ENCODE measurements at regions not wholly inside any gene's neighbourhood (a gene's known extent, or its start where the extent isn't known, plus 50 kb on each side); places are given as distances from the start of the nearest gene placed in this dataset.

DNA sequence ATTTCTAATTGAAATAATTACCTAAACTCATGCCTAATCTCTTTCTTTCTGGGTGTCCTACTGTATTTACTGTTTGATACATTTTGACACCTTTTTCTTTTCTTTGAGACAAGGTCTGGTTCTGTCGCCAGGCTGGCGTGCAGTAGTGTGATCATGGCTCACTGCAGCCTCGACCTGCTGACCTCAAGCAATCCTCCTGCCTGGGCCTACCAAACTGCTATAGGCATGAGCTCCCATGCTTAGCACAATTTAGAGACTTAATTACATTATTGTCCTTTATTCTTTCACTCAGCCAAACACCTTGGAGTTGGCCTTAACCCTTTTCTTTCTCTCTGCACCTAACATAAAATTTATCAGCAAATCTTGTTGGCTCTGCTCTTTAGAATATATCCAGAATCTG lies 139.8 kb upstream of the KIF26B start:
- intact Hi-C loops (cut with micrococcal nuclease): no loop called here
- H3K9me3 Mint-ChIP-seq (ENCODE audit: unreplicated experiment): no peaks in the 10 kb centered on the region
- BruUV-seq (replicated peaks): no TSS peak
- no peaks in the 10 kb centered on the region for H3K27me3 Mint-ChIP-seq (ENCODE audit: insufficient read depth, unreplicated experiment)
- H3K27ac Mint-ChIP-seq (ENCODE audit: low read depth, unreplicated experiment): no peak overlapping the region
- peaks cover 6% of the 10 kb centered on the region for H3K4me1 Mint-ChIP-seq (ENCODE audit: insufficient read depth, unreplicated experiment)
- ChIA-PET POLR2A (interaction anchor here (1.2 kb wide), 1 partner anchor 17 kb away, joined by 3 read pairs; no protein-coding TSS in a partner anchor), CTCF (interaction anchor here (0.9 kb wide), 1 partner anchor 27 kb away, joined by 7 read pairs; no protein-coding TSS in a partner anchor)
- peaks cover 23% of the 10 kb centered on the region for H3K36me3 Mint-ChIP-seq (ENCODE audit: insufficient read depth, unreplicated experiment)
- TF ChIP-seq, protein P1, sequence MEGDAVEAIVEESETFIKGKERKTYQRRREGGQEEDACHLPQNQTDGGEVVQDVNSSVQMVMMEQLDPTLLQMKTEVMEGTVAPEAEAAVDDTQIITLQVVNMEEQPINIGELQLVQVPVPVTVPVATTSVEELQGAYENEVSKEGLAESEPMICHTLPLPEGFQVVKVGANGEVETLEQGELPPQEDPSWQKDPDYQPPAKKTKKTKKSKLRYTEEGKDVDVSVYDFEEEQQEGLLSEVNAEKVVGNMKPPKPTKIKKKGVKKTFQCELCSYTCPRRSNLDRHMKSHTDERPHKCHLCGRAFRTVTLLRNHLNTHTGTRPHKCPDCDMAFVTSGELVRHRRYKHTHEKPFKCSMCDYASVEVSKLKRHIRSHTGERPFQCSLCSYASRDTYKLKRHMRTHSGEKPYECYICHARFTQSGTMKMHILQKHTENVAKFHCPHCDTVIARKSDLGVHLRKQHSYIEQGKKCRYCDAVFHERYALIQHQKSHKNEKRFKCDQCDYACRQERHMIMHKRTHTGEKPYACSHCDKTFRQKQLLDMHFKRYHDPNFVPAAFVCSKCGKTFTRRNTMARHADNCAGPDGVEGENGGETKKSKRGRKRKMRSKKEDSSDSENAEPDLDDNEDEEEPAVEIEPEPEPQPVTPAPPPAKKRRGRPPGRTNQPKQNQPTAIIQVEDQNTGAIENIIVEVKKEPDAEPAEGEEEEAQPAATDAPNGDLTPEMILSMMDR (IDR thresholded peaks at IDR 0.05; ENCODE audit: unreplicated experiment): no peak
- no peak overlapping the region for H3K4me3 Mint-ChIP-seq (ENCODE audit: unreplicated experiment)
- DNase-seq (ENCODE audit: unreplicated experiment): no peak

GRCh38 chr1:245014247-245015029 lies 140.3 kb upstream of the KIF26B start:
- TF ChIP-seq, protein P1 (IDR thresholded peaks at IDR 0.05; ENCODE audit: unreplicated experiment): no peak
- no peak for DNase-seq (ENCODE audit: unreplicated experiment)
- no peak overlapping the region for H3K4me3 Mint-ChIP-seq (ENCODE audit: unreplicated experiment)
- no TSS peak for BruUV-seq (replicated peaks)
- intact Hi-C loops (cut with micrococcal nuclease): no loop called here
- H3K27me3 Mint-ChIP-seq (ENCODE audit: insufficient read depth, unreplicated experiment): no peaks in the 10 kb centered on the region
- H3K9me3 Mint-ChIP-seq (ENCODE audit: unreplicated experiment): no peaks in the 10 kb centered on the region
- no peak overlapping the region for H3K27ac Mint-ChIP-seq (ENCODE audit: low read depth, unreplicated experiment)
- ChIA-PET POLR2A (interaction anchor here (1.2 kb wide), 1 partner anchor 17 kb away, joined by 3 read pairs; no protein-coding TSS in a partner anchor), CTCF (no interaction called here)
- H3K36me3 Mint-ChIP-seq (ENCODE audit: insufficient read depth, unreplicated experiment): peaks cover 25% of the 10 kb centered on the region
- H3K4me1 Mint-ChIP-seq (ENCODE audit: insufficient read depth, unreplicated experiment): peaks cover 6% of the 10 kb centered on the region

GRCh38 chr1:245010018-245010614 lies 144.7 kb upstream of the KIF26B start:
- no peak overlapping the region for H3K27ac Mint-ChIP-seq (ENCODE audit: low read depth, unreplicated experiment)
- no peak for DNase-seq (ENCODE audit: unreplicated experiment)
- CTCF ChIA-PET: interaction anchor here (0.6 to 1.2 kb wide), 4 partner anchors 23 to 39 kb away, joined by 3 to 5 read pairs (median 4); no protein-coding TSS in a partner anchor
- H3K27me3 Mint-ChIP-seq (ENCODE audit: insufficient read depth, unreplicated experiment): no peaks in the 10 kb centered on the region
- intact Hi-C loops (cut with micrococcal nuclease): no loop called here
- peaks cover 6% of the 10 kb centered on the region for H3K4me1 Mint-ChIP-seq (ENCODE audit: insufficient read depth, unreplicated experiment)
- no peaks in the 10 kb centered on the region for H3K9me3 Mint-ChIP-seq (ENCODE audit: unreplicated experiment)
- BruUV-seq (replicated peaks): no TSS peak
- TF ChIP-seq, protein P1 (IDR thresholded peaks at IDR 0.05; ENCODE audit: unreplicated experiment): no peak
- H3K36me3 Mint-ChIP-seq (ENCODE audit: insufficient read depth, unreplicated experiment): peaks cover 9% of the 10 kb centered on the region
- H3K4me3 Mint-ChIP-seq (ENCODE audit: unreplicated experiment): no peak overlapping the region
- POLR2A ChIA-PET: interaction anchor here (1.1 kb wide), 1 partner anchor 146 kb away, joined by 3 read pairs; no protein-coding TSS in a partner anchor

DNA sequence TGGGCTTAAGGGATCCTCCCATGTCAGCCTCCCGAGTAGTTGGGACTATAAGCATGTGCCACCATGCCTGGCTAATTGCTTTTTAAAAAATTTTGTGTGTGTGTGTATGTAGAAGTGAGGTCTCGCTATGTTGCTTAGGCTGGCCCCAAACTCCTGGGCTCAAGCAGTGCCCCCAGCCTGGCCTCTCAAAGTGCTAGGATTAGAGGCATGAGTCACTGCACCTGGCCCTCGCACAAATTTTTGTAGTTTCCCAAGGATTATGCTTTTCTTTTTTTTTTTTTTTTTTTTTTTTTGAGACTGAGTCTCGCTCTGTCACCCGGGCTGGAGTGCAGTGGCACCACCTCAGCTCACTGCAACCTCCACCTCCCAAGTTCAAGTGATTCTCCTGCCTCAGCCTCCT lies 144.4 kb upstream of the HNRNPU start:
- CTCF ChIA-PET: interaction anchor here (0.6 to 2.1 kb wide), 4 partner anchors 22 to 58 kb away, joined by 3 to 10 read pairs (median 4); no protein-coding TSS in a partner anchor
- TF ChIP-seq, protein P1 (IDR thresholded peaks at IDR 0.05; ENCODE audit: unreplicated experiment): no peak
- H3K36me3 Mint-ChIP-seq (ENCODE audit: insufficient read depth, unreplicated experiment): peaks cover 9% of the 10 kb centered on the region

More for the DNA sequence above, 144.4 kb upstream of the HNRNPU start:
- Mint-ChIP-seq H3K27ac (ENCODE audit: low read depth, unreplicated experiment) (no peak overlapping the region), H3K4me1 (ENCODE audit: insufficient read depth, unreplicated experiment) (no peaks in the 10 kb centered on the region), H3K4me3 (ENCODE audit: unreplicated experiment) (no peak overlapping the region), H3K9me3 (ENCODE audit: unreplicated experiment) (no peaks in the 10 kb centered on the region), H3K27me3 (ENCODE audit: insufficient read depth, unreplicated experiment) (no peaks in the 10 kb centered on the region)
- POLR2A ChIA-PET: interaction anchor here (0.7 to 1.6 kb wide), 5 partner anchors 15 to 173 kb away, joined by 3 to 6 read pairs (median 4); a partner anchor contains a TSS
- no TSS peak for BruUV-seq (replicated peaks)
- peak; percentile 64 for DNase-seq (ENCODE audit: unreplicated experiment)
- intact Hi-C loops (cut with micrococcal nuclease): no loop called here

Data from MCF 10A (cell line).